HUES6 (cell line): ENCODE measurements at regions not wholly inside any gene's neighbourhood (a gene's known extent, or its start where the extent isn't known, plus 50 kb on each side); places are given as distances from the start of the nearest gene placed in this dataset.

Experiments used
- H3K27ac ChIP-seq: 2 replicates; pipeline ENCODE4 v1.7.0; 2013; ENCODE audit warnings: low read depth, mild to moderate bottlenecking, low read length, inconsistent platforms
- H3K27me3 ChIP-seq: 2 replicates; pipeline ENCODE4 v1.6.1; 2013; ENCODE audit warnings: low read length; ENCODE audit not compliant: control insufficient read depth, insufficient read depth
- H3K36me3 ChIP-seq: 2 replicates; pipeline ENCODE4 v1.6.1; 2013; ENCODE audit warnings: low read length; ENCODE audit not compliant: control insufficient read depth, insufficient read depth
- H3K4me1 ChIP-seq: 2 replicates; pipeline ENCODE4 v1.6.1; 2013; ENCODE audit warnings: low read length; ENCODE audit not compliant: control insufficient read depth, insufficient read depth
- H3K4me3 ChIP-seq: 2 replicates; pipeline ENCODE4 v1.5.1; 2013; ENCODE audit warnings: low read depth, low read length
- H3K9ac ChIP-seq: one replicate; pipeline ENCODE4 v1.6.1; 2013; ENCODE audit warnings: mild to moderate bottlenecking, low read length
- H3K9me3 ChIP-seq: 2 replicates; pipeline ENCODE4 v1.6.1; 2013; ENCODE audit warnings: low read depth, low read length; ENCODE audit not compliant: control insufficient read depth, insufficient read depth

- Histone ChIP-seq H3K36me3 (no peaks in the 10 kb centered on the region), H3K4me1 (peaks cover 33% of the 10 kb centered on the region), H3K4me3 (no peak overlapping the region), H3K27ac (no peak overlapping the region), H3K9me3 (no peaks in the 10 kb centered on the region), H3K9ac (no peak overlapping the region), H3K27me3 (no peaks in the 10 kb centered on the region)
Observed at GRCh38 chr10:3891396-3891795, 106.4 kb upstream of the KLF6 start.

- Histone ChIP-seq H3K4me1 (peaks cover 36% of the 10 kb centered on the region), H3K4me3 (no peak overlapping the region), H3K27ac (no peak overlapping the region), H3K36me3 (no peaks in the 10 kb centered on the region), H3K27me3 (no peaks in the 10 kb centered on the region), H3K9me3 (no peaks in the 10 kb centered on the region), H3K9ac (no peak overlapping the region)
Observed at GRCh38 chr10:3890602-3891352, 105.8 kb upstream of the KLF6 start.

DNA sequence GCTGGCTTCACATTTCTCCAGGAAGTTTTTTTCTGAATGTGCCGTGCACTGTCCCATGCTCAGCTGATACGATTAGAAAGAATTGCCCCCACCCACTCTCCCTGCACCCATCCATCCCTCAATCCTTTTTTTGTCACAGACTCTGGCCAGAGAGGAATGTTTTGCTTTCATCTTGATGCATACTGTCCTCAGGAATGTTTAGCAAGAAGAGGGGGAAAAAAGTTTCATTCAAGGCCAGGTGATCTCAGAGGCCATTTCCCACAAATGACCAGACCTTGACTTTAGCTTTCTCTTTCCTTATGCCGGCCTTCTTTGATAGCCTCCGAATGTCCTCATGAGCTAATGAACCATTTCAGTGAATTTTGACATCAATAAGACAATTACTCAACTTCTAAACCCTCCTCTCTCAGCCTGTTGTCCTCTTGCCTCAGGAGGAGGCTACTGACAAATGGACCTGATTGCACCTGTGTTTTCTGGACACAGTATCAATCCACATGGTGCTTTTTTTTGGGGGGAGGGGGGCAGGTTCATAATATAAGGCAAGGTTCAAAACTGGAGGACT is 105.0 kb upstream of the KLF6 start:
- Histone ChIP-seq H3K4me1 (peaks cover 39% of the 10 kb centered on the region), H3K4me3 (no peak overlapping the region), H3K9ac (no peak overlapping the region), H3K9me3 (no peaks in the 10 kb centered on the region), H3K36me3 (no peaks in the 10 kb centered on the region), H3K27ac (no peak overlapping the region; the same call in 1 of the 2 replicates), H3K27me3 (no peaks in the 10 kb centered on the region)

- H3K36me3 ChIP-seq, result no peaks in the 10 kb centered on the region
- peak overlapping the region; percentile 52; the same call in 1 of the 2 replicates for H3K27ac ChIP-seq
- H3K4me1 ChIP-seq, result peaks cover 38% of the 10 kb centered on the region
- H3K4me3 ChIP-seq, result no peak overlapping the region
- no peaks in the 10 kb centered on the region for H3K27me3 ChIP-seq
- no peaks in the 10 kb centered on the region for H3K9me3 ChIP-seq
- peak overlapping the region; percentile 21 for H3K9ac ChIP-seq
Observed at GRCh38 chr10:3887885-3888476, 103.0 kb upstream of the KLF6 start.

DNA sequence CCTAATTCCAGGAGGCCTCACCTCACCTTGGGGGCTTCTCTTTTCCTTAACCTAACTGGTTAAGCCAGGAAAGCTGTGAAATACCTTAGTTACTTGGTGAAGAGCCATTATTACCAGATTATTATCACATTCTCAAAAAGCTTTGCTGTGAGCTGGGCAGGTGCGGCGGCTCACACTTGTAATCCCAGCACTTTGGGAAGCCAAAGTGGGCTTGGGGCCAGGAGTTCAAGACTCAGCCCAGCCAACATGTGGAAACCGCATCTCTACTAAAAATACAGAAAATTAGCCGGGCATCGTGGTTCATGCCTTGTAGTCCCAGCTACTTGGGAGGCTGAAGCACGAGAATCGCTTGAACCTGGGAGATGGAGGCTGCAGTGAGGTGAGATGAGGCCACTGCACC is 102.4 kb upstream of the KLF6 start:
- H3K27me3 ChIP-seq, result no peaks in the 10 kb centered on the region
- H3K36me3 ChIP-seq, result no peaks in the 10 kb centered on the region
- peak overlapping the region; percentile 52; the same call in 1 of the 2 replicates for H3K27ac ChIP-seq
- H3K9me3 ChIP-seq, result no peaks in the 10 kb centered on the region
- H3K4me3 ChIP-seq, result no peak overlapping the region
- H3K4me1 ChIP-seq, result peaks cover 35% of the 10 kb centered on the region
- H3K9ac ChIP-seq, result peak overlapping the region; percentile 21

GRCh38 chr10:3886641-3887251 is 101.7 kb upstream of the KLF6 start:
- H3K27me3 ChIP-seq, result no peaks in the 10 kb centered on the region
- peak overlapping the region; percentile 25; the same call in 1 of the 2 replicates for H3K27ac ChIP-seq
- no peaks in the 10 kb centered on the region for H3K36me3 ChIP-seq
- peaks cover 2% of the 10 kb centered on the region; the same call in 1 of the 2 replicates for H3K9me3 ChIP-seq
- peaks cover 35% of the 10 kb centered on the region for H3K4me1 ChIP-seq
- no peak overlapping the region for H3K4me3 ChIP-seq
- H3K9ac ChIP-seq, result peak overlapping the region; percentile 29

DNA sequence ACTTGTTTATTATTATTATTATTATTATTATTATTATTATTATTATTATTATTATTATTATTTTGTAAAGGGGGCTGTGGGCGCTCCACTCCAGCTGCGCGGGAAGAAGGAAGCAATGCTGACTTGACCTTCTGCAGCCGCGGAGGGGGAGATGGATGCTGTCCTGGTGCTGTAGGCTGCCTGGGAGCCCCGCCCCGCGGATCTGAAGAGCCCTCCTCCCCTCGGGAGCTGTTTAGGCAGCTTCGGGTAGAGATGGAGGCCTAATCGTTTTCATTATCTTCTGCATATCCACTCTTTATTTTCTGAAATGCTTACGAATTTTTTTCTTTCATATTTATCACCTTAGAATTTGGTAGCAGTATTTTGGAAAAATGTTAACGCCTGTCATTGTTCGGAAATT is 101.2 kb upstream of the KLF6 start:
- H3K27me3 ChIP-seq, result no peaks in the 10 kb centered on the region
- H3K27ac ChIP-seq, result 0 out of 2 replicates have a peak overlapping the region, but pooled peaks have one; percentile 25
- H3K9ac ChIP-seq, result no peak overlapping the region
- no peaks in the 10 kb centered on the region for H3K36me3 ChIP-seq
- H3K4me1 ChIP-seq, result peaks cover 35% of the 10 kb centered on the region
- H3K9me3 ChIP-seq, result peaks cover 2% of the 10 kb centered on the region; the same call in 1 of the 2 replicates
- H3K4me3 ChIP-seq, result no peak overlapping the region

GRCh38 chr10:3882855-3883254 is 97.8 kb upstream of the KLF6 start:
- no peak overlapping the region for H3K27ac ChIP-seq
- no peaks in the 10 kb centered on the region for H3K27me3 ChIP-seq
- no peaks in the 10 kb centered on the region for H3K36me3 ChIP-seq

GRCh38 chr10:3881622-3882021 is 96.6 kb upstream of the KLF6 start:
- no peaks in the 10 kb centered on the region for H3K36me3 ChIP-seq
- H3K9ac ChIP-seq, result no peak overlapping the region
- no peaks in the 10 kb centered on the region for H3K27me3 ChIP-seq
- no peak overlapping the region for H3K4me3 ChIP-seq
- H3K9me3 ChIP-seq, result peaks cover 2% of the 10 kb centered on the region; the same call in 1 of the 2 replicates
- H3K27ac ChIP-seq, result no peak overlapping the region
- H3K4me1 ChIP-seq, result peaks cover 20% of the 10 kb centered on the region

More at GRCh38 chr10:3882855-3883254, 97.8 kb upstream of the KLF6 start:
- Histone ChIP-seq H3K4me3 (no peak overlapping the region), H3K9ac (no peak overlapping the region), H3K9me3 (peaks cover 2% of the 10 kb centered on the region; the same call in 1 of the 2 replicates), H3K4me1 (peaks cover 20% of the 10 kb centered on the region)

DNA sequence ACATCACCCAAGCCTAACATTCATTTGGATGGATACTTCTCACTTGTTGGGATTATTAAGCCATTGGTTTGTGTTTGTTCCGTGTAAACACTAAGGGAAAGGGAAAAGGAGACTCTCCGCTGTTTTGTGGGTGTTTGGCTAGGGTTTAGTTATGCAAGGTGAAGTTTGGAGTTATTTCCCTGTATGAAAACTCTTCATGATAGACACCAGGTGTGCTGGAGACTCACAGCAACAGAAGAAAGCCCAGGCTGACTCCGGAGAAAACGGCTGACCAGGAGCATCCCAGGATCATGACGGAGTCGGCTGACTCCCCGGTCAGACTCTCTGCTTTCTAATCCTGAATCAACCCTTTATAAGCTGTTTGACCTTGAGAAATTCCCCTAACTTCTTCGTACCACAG is 94.1 kb upstream of the KLF6 start:
- Histone ChIP-seq H3K36me3 (no peaks in the 10 kb centered on the region), H3K4me3 (no peak overlapping the region), H3K27ac (no peak overlapping the region), H3K4me1 (peaks cover 16% of the 10 kb centered on the region), H3K9me3 (peaks cover 2% of the 10 kb centered on the region; the same call in 1 of the 2 replicates), H3K9ac (no peak overlapping the region), H3K27me3 (no peaks in the 10 kb centered on the region)
